Uterus (tissue), 2 donors: ENCODE measurements at regions not wholly inside any gene's neighbourhood (a gene's known extent, or its start where the extent isn't known, plus 50 kb on each side); places are given as distances from the start of the nearest gene placed in this dataset.
"Not testable (repeated sequence)": the region's sequence is repeated elsewhere in the genome, so short reads cannot be mapped to it uniquely, and the experiment has no call there.

Experiments used
- POLR2A ChIP-seq, 2 donors: fragments of 450-650 bp; IDR thresholded peaks; one replicate each; pipeline ENCODE4 v1.6.1; 2016; ENCODE audit warnings: antibody characterized with exemption in 2 of 2, mild to moderate bottlenecking in 1 of 2, moderate library complexity in 1 of 2
- TF ChIP-seq, protein P1 (sequence below), 4 experiments: fragments of 200-600 bp in 2 of 4; fragments of 450-650 bp in 2 of 4; sonication (generic) in 2 of 4; IDR thresholded peaks; one replicate each; pipeline ENCODE4 v1.5.1; 2016 to 2019; ENCODE audit warnings: antibody characterized with exemption in 4 of 4, mild to moderate bottlenecking in 2 of 4, moderate library complexity in 1 of 4

DNA sequence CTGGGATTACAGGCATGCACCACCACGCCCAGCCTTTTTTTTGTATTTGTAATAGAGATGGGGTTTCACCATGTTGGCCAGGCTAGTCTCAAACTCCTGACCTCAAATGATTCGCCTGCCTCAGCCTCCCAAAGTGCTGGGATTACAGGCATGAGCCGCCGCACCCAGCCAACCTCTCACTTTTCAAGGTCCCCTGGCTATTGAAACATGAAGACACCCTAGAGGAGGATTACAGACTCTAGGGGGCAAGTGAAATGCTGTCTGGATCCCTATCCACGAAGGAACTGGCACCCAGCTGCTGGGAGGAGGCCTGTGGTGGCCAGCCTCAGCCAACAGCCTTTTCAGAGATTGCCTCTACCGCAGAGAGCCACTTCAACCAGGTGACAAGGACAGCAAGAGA lies 76.4 kb upstream of the UBE2E1 start:
- TF ChIP-seq, protein P1, sequence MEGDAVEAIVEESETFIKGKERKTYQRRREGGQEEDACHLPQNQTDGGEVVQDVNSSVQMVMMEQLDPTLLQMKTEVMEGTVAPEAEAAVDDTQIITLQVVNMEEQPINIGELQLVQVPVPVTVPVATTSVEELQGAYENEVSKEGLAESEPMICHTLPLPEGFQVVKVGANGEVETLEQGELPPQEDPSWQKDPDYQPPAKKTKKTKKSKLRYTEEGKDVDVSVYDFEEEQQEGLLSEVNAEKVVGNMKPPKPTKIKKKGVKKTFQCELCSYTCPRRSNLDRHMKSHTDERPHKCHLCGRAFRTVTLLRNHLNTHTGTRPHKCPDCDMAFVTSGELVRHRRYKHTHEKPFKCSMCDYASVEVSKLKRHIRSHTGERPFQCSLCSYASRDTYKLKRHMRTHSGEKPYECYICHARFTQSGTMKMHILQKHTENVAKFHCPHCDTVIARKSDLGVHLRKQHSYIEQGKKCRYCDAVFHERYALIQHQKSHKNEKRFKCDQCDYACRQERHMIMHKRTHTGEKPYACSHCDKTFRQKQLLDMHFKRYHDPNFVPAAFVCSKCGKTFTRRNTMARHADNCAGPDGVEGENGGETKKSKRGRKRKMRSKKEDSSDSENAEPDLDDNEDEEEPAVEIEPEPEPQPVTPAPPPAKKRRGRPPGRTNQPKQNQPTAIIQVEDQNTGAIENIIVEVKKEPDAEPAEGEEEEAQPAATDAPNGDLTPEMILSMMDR (IDR thresholded peaks at IDR 0.05), result not testable (repeated sequence)
- not testable (repeated sequence) for TF ChIP-seq POLR2A (IDR thresholded peaks at IDR 0.05)
